ENCODE measurements at regions not wholly inside any gene's neighbourhood (a gene's known extent, or its start where the extent isn't known, plus 50 kb on each side); places are given as distances from the start of the nearest gene placed in this dataset.
"Not testable (repeated sequence)": the region's sequence is repeated elsewhere in the genome, so short reads cannot be mapped to it uniquely, and the experiment has no call there.

DNA sequence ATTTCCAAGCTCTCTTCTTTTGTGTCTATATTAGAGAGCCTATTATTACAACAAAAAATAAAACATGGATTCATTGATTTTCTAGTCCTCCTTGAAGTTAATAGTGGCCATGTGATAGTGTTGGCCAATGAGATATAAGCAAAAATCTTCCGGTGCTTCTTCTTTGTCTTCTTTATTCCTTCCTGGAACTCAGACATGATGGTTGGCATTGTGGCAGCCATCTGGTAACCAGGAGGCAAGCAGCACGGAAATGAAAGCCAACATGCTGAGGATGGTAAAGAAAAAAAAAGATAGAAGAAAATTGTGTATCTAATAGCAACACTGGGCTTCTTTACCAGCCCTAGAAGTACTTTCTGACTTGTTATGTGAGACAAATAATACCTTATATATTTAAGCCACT, 50.8 kb upstream of the SEL1L start:
- H3K4me3 Mint-ChIP-seq = no peak overlapping the region
- ATAC-seq (no peak), DNase-seq (no peak)
- peaks cover 3% of the 10 kb centered on the region for H3K9me3 Mint-ChIP-seq (ENCODE audit: low read depth)
- H3K4me1 Mint-ChIP-seq = no peaks in the 10 kb centered on the region
- no peak overlapping the region for H3K27ac Mint-ChIP-seq
- H3K27me3 Mint-ChIP-seq = peaks cover 13% of the 10 kb centered on the region
- CTCF ChIA-PET = no interaction called here
- H3K36me3 Mint-ChIP-seq = no peaks in the 10 kb centered on the region

GRCh38 chr14:81589381-81590065, 55.9 kb upstream of the SEL1L start:
- Mint-ChIP-seq H3K27me3 (peaks cover 11% of the 10 kb centered on the region), H3K27ac (no peak overlapping the region), H3K4me1 (no peaks in the 10 kb centered on the region), H3K4me3 (no peak overlapping the region), H3K36me3 (no peaks in the 10 kb centered on the region), H3K9me3 (ENCODE audit: low read depth) (no peaks in the 10 kb centered on the region)
- DNase-seq (no peak), ATAC-seq (no peak)
- CTCF ChIA-PET = no interaction called here

DNA sequence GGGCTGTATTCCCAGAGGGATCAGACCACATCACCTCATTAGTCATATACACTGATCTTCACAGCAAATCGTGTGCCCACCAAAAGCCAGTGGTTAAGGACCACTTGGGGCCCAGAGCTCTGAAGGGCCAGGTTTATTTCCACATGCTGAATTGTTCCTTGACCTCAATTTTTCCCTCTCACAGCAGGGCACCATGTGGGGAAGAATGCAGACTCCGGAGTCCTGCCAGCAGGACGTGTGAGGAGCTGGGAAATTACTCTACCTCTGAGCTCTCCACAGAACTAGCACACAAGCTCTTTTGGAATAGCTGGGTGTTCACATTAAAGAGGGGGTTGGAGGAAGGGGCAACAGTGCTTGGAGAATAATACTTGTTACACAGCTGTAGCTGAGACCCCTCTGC, 57.6 kb upstream of the SEL1L start:
- ATAC-seq (no peak), DNase-seq (no peak)
- Mint-ChIP-seq H3K27me3 (peaks cover 9% of the 10 kb centered on the region), H3K36me3 (no peaks in the 10 kb centered on the region), H3K27ac (no peak overlapping the region), H3K4me1 (no peaks in the 10 kb centered on the region), H3K4me3 (no peak overlapping the region), H3K9me3 (ENCODE audit: low read depth) (no peaks in the 10 kb centered on the region)
- CTCF ChIA-PET = no interaction called here

GRCh38 chr14:81594012-81594411, 60.4 kb upstream of the SEL1L start:
- no peak overlapping the region for H3K27ac Mint-ChIP-seq
- no peak for ATAC-seq
- H3K36me3 Mint-ChIP-seq = no peaks in the 10 kb centered on the region
- no peaks in the 10 kb centered on the region for H3K9me3 Mint-ChIP-seq (ENCODE audit: low read depth)
- DNase-seq = no peak
- CTCF ChIA-PET = no interaction called here
- H3K4me3 Mint-ChIP-seq = no peak overlapping the region
- H3K4me1 Mint-ChIP-seq = no peaks in the 10 kb centered on the region
- H3K27me3 Mint-ChIP-seq = peaks cover 6% of the 10 kb centered on the region

DNA sequence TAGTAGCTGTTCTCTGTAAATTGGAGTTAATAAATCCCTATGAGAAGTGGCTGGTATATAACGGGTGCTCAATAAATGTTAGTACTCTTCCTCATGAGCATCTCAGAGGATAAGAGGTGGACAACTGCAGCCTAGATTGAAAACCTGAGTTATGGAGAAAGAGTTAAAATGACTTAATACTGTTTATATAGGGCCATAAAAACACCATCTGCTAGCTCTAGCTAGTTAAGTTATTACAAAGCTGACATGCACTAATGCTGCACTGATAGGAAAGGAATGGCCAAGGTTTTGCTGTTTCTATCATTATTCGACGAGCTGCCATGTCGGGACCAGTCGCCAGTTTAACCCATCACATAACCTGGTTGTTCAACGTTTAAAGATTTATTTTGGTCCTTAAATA, 72.0 kb upstream of the SEL1L start:
- Mint-ChIP-seq H3K4me1 (no peaks in the 10 kb centered on the region), H3K4me3 (no peak overlapping the region), H3K9me3 (ENCODE audit: low read depth) (no peaks in the 10 kb centered on the region), H3K27me3 (peaks cover 2% of the 10 kb centered on the region), H3K36me3 (no peaks in the 10 kb centered on the region), H3K27ac (no peak overlapping the region)
- ATAC-seq = no peak
- DNase-seq = no peak
- CTCF ChIA-PET = no interaction called here

DNA sequence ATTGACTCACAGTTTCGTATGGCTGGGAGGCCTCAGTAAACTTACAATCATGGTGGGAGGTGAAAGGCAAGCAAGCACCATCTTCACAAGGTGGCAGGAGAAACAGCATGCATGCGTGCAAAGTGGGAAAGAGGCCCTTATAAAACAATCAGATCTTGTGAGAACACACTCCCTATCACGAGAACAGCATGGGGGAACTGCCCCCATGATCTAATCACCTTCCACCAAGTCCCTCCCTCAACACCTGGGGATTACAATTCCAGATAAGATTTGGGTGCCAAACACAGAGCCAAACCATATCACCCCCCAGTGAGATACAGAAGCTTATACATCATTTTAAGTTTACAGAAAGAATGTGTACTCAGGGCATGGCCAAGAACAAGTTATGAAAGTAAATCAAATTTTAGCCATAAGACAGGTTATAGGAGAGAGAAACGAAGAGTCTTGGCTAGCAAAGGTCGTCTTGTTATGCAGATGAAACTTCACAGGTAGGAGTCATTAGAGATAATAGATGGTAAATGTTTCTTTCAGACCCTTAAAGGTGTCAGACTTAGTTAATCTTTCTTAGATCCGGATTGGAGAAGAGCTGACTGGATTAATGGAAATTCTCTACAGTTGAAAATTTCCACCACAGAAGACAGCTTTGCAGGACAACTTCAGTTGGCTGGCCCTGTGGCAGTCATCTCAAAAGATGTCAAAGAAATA, 79.8 kb upstream of the SEL1L start:
- H3K27ac Mint-ChIP-seq = no peak overlapping the region
- ATAC-seq (no peak), DNase-seq (no peak)
- H3K4me1 Mint-ChIP-seq = no peaks in the 10 kb centered on the region
- no peaks in the 10 kb centered on the region for H3K36me3 Mint-ChIP-seq
- no peak overlapping the region for H3K4me3 Mint-ChIP-seq
- no peaks in the 10 kb centered on the region for H3K9me3 Mint-ChIP-seq (ENCODE audit: low read depth)
- CTCF ChIA-PET = no interaction called here
- H3K27me3 Mint-ChIP-seq = no peaks in the 10 kb centered on the region

GRCh38 chr14:81614302-81614701, 80.6 kb upstream of the SEL1L start:
- H3K27ac Mint-ChIP-seq; ATAC-seq; CTCF ChIA-PET; DNase-seq; H3K27me3 Mint-ChIP-seq; H3K9me3 Mint-ChIP-seq (ENCODE audit: low read depth); H3K36me3 Mint-ChIP-seq; H3K4me3 Mint-ChIP-seq; H3K4me1 Mint-ChIP-seq: not testable (repeated sequence)

DNA sequence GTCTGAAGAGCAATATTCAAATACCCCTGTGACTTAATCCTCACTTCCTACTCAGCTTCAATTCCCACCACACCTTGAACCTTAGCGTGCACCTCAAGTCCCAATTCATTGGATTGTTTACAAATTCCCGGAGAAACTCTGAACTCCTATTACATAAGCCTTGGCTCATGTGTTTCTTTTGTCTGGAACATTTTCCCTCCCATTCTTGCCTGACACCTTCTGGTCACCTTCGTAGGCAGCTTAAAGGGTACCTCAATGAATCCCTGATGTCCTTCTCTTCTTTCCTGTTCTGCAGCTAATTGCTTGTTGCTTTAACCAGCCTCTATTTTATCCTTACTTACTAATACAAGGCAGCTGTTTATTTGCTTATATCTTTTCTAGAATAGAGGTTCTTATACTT, 85.0 kb upstream of the SEL1L start:
- CTCF ChIA-PET = no interaction called here
- no peak for ATAC-seq
- Mint-ChIP-seq H3K4me3 (no peak overlapping the region), H3K4me1 (no peaks in the 10 kb centered on the region), H3K27me3 (no peaks in the 10 kb centered on the region), H3K9me3 (ENCODE audit: low read depth) (no peaks in the 10 kb centered on the region), H3K27ac (no peak overlapping the region), H3K36me3 (no peaks in the 10 kb centered on the region)
- DNase-seq = no peak

DNA sequence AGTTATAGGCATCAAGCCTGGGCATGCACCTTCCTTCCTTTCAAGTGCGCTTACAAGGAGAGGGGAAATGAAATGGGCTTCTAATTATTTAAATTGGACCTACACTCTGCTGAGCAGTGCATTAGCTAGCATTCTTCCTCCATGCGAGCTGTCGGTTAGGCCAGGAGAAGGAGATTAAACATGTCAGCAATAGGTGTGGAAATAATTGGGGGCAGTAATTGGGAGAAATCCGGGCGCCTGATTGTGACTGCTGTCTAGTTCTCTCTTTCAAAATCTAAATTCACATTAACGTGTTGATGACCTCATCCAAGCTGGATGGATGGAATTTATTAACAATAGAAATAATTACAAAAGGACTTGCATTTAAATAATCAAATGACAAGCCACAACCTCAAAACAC, 86.2 kb upstream of the SEL1L start:
- Mint-ChIP-seq H3K4me1 (no peaks in the 10 kb centered on the region), H3K27ac (no peak overlapping the region), H3K9me3 (ENCODE audit: low read depth) (no peaks in the 10 kb centered on the region), H3K27me3 (no peaks in the 10 kb centered on the region), H3K36me3 (no peaks in the 10 kb centered on the region), H3K4me3 (no peak overlapping the region)
- CTCF ChIA-PET = no interaction called here
- ATAC-seq (no peak), DNase-seq (no peak)

DNA sequence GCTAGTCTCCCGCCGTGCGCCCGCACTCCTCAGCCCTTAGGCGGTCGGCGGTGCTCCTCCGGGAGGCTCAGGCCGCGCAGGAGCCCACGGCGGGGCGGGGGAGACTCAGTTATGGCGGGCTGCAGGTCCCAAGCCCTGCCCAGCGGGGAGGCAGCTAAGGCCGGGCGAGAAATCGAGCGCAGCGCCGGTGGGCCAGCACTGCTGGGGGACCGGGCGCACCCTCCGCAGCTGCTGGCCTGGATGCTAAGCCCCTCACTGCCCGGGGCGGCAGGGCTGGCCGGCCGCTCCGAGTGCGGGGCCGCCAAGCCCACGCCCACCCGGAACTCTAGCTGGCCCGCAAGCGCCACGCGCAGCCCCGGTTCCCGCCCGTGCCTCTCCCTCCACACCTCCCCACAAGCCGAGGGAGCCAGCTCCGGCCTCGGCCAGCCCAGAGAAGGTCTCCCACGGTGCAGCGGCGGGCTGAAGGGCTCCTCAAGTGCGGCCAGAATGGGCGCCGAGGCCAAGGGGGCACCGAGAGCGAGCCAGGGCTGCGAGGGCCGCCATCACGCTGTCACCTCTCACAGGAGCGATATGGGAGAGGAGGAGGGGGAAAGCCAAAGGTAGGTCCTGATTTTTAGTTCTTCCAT, 90.2 kb upstream of the SEL1L start:
- H3K9me3 Mint-ChIP-seq (ENCODE audit: low read depth); CTCF ChIA-PET; H3K4me3 Mint-ChIP-seq; DNase-seq; H3K36me3 Mint-ChIP-seq; H3K4me1 Mint-ChIP-seq; H3K27ac Mint-ChIP-seq; ATAC-seq; H3K27me3 Mint-ChIP-seq: not testable (repeated sequence)

DNA sequence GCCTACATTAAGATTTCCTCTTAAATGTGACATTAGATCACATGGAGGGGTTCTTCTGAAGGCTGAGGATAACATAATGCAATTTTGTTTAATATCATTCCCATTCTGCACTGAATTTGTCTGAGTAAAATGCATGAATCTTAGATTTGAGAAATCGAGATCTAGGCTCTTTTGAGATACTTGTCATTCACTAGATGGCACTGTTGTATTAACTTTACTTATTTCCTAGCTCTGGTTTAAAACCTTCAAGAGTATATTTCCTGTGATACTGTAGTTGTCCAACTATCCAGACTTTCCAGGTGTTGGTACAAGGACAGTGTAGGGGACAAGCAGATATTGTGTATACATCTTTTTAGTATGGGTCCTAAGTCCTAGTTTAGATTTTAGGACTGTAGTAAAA, 91.7 kb upstream of the SEL1L start:
- Mint-ChIP-seq H3K4me1 (no peaks in the 10 kb centered on the region), H3K4me3 (no peak overlapping the region), H3K9me3 (ENCODE audit: low read depth) (no peaks in the 10 kb centered on the region), H3K27me3 (no peaks in the 10 kb centered on the region), H3K36me3 (no peaks in the 10 kb centered on the region), H3K27ac (no peak overlapping the region)
- no peak for DNase-seq
- no peak for ATAC-seq
- CTCF ChIA-PET = interaction anchor here (1.0 to 1.4 kb wide), 4 partner anchors 16 to 365 kb away, joined by 3 read pairs; no protein-coding TSS in a partner anchor

DNA sequence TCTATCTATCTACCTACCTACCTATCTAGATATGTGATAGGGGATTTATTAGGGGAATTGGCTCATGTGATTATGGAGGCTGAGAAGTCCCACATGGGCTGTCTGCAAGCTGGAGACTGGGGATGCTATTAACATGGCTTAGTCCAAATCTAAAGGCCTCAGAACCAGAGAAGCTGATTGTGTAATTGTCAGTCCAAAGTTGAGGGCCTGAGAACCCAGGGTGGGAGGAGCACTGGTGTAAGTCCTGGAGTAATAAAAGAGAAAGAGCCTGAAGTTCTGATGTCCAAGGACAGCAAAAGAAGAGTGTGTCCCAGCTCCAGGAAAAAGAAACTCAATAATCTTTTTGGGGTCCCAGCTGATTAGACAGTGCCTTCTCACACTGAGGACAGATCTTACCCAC, 98.5 kb upstream of the SEL1L start:
- Mint-ChIP-seq H3K27me3 (no peaks in the 10 kb centered on the region), H3K9me3 (ENCODE audit: low read depth) (no peaks in the 10 kb centered on the region), H3K36me3 (no peaks in the 10 kb centered on the region), H3K4me1 (no peaks in the 10 kb centered on the region), H3K4me3 (no peak overlapping the region), H3K27ac (no peak overlapping the region)
- CTCF ChIA-PET = no interaction called here
- ATAC-seq (no peak), DNase-seq (no peak)

GRCh38 chr14:81633496-81633895, 99.8 kb upstream of the SEL1L start:
- CTCF ChIA-PET = no interaction called here
- DNase-seq (no peak), ATAC-seq (no peak)
- Mint-ChIP-seq H3K9me3 (ENCODE audit: low read depth) (no peaks in the 10 kb centered on the region), H3K27me3 (no peaks in the 10 kb centered on the region), H3K4me1 (no peaks in the 10 kb centered on the region), H3K27ac (no peak overlapping the region), H3K36me3 (no peaks in the 10 kb centered on the region), H3K4me3 (no peak overlapping the region)

- Mint-ChIP-seq H3K9me3 (ENCODE audit: low read depth) (no peaks in the 10 kb centered on the region), H3K4me3 (no peak overlapping the region), H3K36me3 (no peaks in the 10 kb centered on the region), H3K27ac (no peak overlapping the region), H3K27me3 (no peaks in the 10 kb centered on the region), H3K4me1 (no peaks in the 10 kb centered on the region)
- DNase-seq (no peak), ATAC-seq (no peak)
- CTCF ChIA-PET = no interaction called here
Observed at GRCh38 chr14:81637639-81638038, 104.0 kb upstream of the SEL1L start.

Measured in activated CD8-positive, alpha-beta memory T cell treated with anti-CD3 and anti-CD28 coated beads, Interleukin-2, amount 10 ng/mL, durations not matched to agents 7 days and 5 days (primary cell).